Mammary epithelial cell (primary cell): ENCODE measurements at regions not wholly inside any gene's neighbourhood (a gene's known extent, or its start where the extent isn't known, plus 50 kb on each side); places are given as distances from the start of the nearest gene placed in this dataset.

Source experiments
- CTCF ChIP-seq, 2 donors: IDR thresholded peaks in 1 of 2; conservative IDR thresholded peaks in 1 of 2; 2 replicates each; pipeline ENCODE4 v1.5.1; 2011 to 2012; ENCODE audit warnings: inconsistent platforms in 2 of 2, low read length in 2 of 2, mild to moderate bottlenecking in 2 of 2, control low read depth in 1 of 2, low read depth in 1 of 2; ENCODE audit not compliant: insufficient read depth in 1 of 2; ENCODE audit errors: extremely low read depth in 1 of 2
- EZH2 ChIP-seq: IDR thresholded peaks from 2 replicates; pipeline ENCODE4 v1.6.1; 2012; ENCODE audit warnings: low read length, inconsistent platforms, borderline replicate concordance

- TF ChIP-seq EZH2 (no peak), CTCF (conservative IDR thresholded peaks at IDR 0.05 in 1 of 2, IDR thresholded peaks at IDR 0.05 in 1 of 2; ENCODE audit: extremely low read depth in 1 of 2, insufficient read depth in 1 of 2, low read depth in 1 of 2, low read length in 2 of 2) (no peak)
These were observed 117.4 kb upstream of the RAB3GAP2 start for GRCh38 chr1:220389634-220390033.
